HL-60 (cell line): ENCODE measurements at regions not wholly inside any gene's neighbourhood (a gene's known extent, or its start where the extent isn't known, plus 50 kb on each side); places are given as distances from the start of the nearest gene placed in this dataset.

Source experiments
- GABPA ChIP-seq: IDR thresholded peaks from 2 replicates; pipeline ENCODE4 v1.6.1; 2012; ENCODE audit warnings: low read depth
- POLR2AphosphoS5 ChIP-seq: IDR thresholded peaks from 2 replicates; pipeline ENCODE4 v1.6.1; 2012; ENCODE audit warnings: low read depth
- SPI1 ChIP-seq: IDR thresholded peaks from 2 replicates; pipeline ENCODE4 v1.6.1; 2012; ENCODE audit warnings: low read depth, mild to moderate bottlenecking, borderline replicate concordance
- TF ChIP-seq, protein P1 (sequence below): IDR thresholded peaks from one replicate; pipeline ENCODE4 v1.5.1; 2011; ENCODE audit warnings: low read length, control low read depth, inconsistent platforms; ENCODE audit not compliant: insufficient read depth
- TF ChIP-seq, protein P2 (sequence below): IDR thresholded peaks from 2 replicates; pipeline ENCODE4 v1.6.1; 2012; ENCODE audit warnings: low read depth; ENCODE audit not compliant: insufficient replicate concordance

GRCh38 chr5:54881286-54882005, 103.9 kb downstream of the ESM1 start:
- TF ChIP-seq, protein P1, sequence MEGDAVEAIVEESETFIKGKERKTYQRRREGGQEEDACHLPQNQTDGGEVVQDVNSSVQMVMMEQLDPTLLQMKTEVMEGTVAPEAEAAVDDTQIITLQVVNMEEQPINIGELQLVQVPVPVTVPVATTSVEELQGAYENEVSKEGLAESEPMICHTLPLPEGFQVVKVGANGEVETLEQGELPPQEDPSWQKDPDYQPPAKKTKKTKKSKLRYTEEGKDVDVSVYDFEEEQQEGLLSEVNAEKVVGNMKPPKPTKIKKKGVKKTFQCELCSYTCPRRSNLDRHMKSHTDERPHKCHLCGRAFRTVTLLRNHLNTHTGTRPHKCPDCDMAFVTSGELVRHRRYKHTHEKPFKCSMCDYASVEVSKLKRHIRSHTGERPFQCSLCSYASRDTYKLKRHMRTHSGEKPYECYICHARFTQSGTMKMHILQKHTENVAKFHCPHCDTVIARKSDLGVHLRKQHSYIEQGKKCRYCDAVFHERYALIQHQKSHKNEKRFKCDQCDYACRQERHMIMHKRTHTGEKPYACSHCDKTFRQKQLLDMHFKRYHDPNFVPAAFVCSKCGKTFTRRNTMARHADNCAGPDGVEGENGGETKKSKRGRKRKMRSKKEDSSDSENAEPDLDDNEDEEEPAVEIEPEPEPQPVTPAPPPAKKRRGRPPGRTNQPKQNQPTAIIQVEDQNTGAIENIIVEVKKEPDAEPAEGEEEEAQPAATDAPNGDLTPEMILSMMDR, result no peak
- TF ChIP-seq POLR2AphosphoS5 (no peak), GABPA (no peak), SPI1 (no peak)
- TF ChIP-seq, protein P2, sequence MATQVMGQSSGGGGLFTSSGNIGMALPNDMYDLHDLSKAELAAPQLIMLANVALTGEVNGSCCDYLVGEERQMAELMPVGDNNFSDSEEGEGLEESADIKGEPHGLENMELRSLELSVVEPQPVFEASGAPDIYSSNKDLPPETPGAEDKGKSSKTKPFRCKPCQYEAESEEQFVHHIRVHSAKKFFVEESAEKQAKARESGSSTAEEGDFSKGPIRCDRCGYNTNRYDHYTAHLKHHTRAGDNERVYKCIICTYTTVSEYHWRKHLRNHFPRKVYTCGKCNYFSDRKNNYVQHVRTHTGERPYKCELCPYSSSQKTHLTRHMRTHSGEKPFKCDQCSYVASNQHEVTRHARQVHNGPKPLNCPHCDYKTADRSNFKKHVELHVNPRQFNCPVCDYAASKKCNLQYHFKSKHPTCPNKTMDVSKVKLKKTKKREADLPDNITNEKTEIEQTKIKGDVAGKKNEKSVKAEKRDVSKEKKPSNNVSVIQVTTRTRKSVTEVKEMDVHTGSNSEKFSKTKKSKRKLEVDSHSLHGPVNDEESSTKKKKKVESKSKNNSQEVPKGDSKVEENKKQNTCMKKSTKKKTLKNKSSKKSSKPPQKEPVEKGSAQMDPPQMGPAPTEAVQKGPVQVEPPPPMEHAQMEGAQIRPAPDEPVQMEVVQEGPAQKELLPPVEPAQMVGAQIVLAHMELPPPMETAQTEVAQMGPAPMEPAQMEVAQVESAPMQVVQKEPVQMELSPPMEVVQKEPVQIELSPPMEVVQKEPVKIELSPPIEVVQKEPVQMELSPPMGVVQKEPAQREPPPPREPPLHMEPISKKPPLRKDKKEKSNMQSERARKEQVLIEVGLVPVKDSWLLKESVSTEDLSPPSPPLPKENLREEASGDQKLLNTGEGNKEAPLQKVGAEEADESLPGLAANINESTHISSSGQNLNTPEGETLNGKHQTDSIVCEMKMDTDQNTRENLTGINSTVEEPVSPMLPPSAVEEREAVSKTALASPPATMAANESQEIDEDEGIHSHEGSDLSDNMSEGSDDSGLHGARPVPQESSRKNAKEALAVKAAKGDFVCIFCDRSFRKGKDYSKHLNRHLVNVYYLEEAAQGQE, result no peak
